ENCODE measurements at regions not wholly inside any gene's neighbourhood (a gene's known extent, or its start where the extent isn't known, plus 50 kb on each side); places are given as distances from the start of the nearest gene placed in this dataset.

DNA sequence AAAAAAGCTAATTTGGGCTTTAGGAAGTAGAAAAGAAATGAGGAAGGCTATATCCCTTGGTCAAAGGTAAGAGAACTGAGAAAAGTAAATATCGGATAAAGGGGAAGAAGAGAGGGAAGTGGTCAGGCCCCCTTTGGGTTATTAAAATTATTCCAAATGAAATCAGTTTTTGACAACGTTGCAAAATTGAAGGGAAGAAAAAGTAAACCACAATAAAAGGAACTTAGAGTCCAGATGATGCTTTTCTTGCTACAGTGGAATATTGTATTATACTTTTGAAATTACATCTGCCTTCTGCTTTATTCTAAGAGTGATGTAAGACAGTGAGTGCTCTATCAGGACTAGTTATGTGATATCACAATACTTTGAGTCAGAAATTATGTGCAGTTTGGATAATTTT, 59.4 kb upstream of the RBPJ start:
- no peaks in the 10 kb centered on the region for H3K4me1 ChIP-seq (ENCODE audit: control insufficient read depth, insufficient read depth, low read length, poor library complexity, severe bottlenecking)
- H3K4me3 ChIP-seq (ENCODE audit: insufficient read depth, low read depth, low read length, poor library complexity, severe bottlenecking): no peak overlapping the region
- no peaks in the 10 kb centered on the region for H3K36me3 ChIP-seq (ENCODE audit: control insufficient read depth, insufficient read depth, low read length)
- no peaks in the 10 kb centered on the region for H3K9me3 ChIP-seq (ENCODE audit: control insufficient read depth, low read length)
- no peaks in the 10 kb centered on the region for H3K27me3 ChIP-seq (replicated peaks; ENCODE audit: control insufficient read depth, insufficient read depth, low read length, poor library complexity, severe bottlenecking)
- no peak for DNase-seq
- no peak overlapping the region for H3K27ac ChIP-seq (ENCODE audit: insufficient read depth, low read length, poor library complexity, severe bottlenecking)

DNA sequence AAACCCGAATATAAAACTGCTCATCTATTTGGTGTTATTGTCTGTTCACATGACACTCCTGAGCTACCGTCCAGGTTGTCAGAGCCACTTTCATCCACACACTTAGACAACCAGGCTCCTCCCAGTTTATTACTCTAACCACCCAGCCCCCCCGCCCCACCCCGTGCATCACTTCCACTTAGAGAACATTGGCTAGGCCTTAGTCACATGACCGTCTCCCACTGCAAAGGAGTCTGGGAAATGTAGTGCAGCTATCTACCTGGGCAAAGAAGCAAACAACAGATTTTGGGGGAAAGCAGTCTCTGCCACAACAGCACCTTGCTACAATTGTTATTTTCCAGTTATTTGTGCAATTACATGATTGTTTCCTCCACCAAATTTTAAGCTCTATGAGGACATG, 57.6 kb upstream of the RBPJ start:
- DNase-seq: no peak
- H3K36me3 ChIP-seq (ENCODE audit: control insufficient read depth, insufficient read depth, low read length): no peaks in the 10 kb centered on the region
- H3K27ac ChIP-seq (ENCODE audit: insufficient read depth, low read length, poor library complexity, severe bottlenecking): no peak overlapping the region
- no peak overlapping the region for H3K4me3 ChIP-seq (ENCODE audit: insufficient read depth, low read depth, low read length, poor library complexity, severe bottlenecking)
- H3K9me3 ChIP-seq (ENCODE audit: control insufficient read depth, low read length): no peaks in the 10 kb centered on the region
- H3K27me3 ChIP-seq (replicated peaks; ENCODE audit: control insufficient read depth, insufficient read depth, low read length, poor library complexity, severe bottlenecking): no peaks in the 10 kb centered on the region
- H3K4me1 ChIP-seq (ENCODE audit: control insufficient read depth, insufficient read depth, low read length, poor library complexity, severe bottlenecking): no peaks in the 10 kb centered on the region

DNA sequence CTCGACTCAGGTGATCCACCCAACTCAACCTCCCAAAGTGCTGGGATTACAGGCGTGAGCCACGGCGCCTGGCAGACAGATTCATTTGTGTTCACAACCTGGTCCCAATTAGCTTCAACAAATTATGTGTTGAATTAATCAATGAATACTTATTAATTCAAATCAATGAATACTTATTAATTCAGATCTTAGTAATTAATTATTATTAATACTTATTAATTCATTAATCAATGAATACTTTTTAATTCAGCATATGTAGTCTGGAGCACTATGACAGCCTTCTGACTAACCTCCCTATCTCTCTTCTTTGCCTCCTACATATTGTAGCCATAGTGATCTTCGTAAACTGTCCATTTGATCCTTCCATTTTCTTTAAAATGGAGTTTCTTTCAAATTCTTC, 56.7 kb upstream of the RBPJ start:
- no peaks in the 10 kb centered on the region for H3K36me3 ChIP-seq (ENCODE audit: control insufficient read depth, insufficient read depth, low read length)
- no peaks in the 10 kb centered on the region for H3K9me3 ChIP-seq (ENCODE audit: control insufficient read depth, low read length)
- no peak overlapping the region for H3K4me3 ChIP-seq (ENCODE audit: insufficient read depth, low read depth, low read length, poor library complexity, severe bottlenecking)
- H3K4me1 ChIP-seq (ENCODE audit: control insufficient read depth, insufficient read depth, low read length, poor library complexity, severe bottlenecking): no peaks in the 10 kb centered on the region
- no peaks in the 10 kb centered on the region for H3K27me3 ChIP-seq (replicated peaks; ENCODE audit: control insufficient read depth, insufficient read depth, low read length, poor library complexity, severe bottlenecking)
- DNase-seq: no peak
- no peak overlapping the region for H3K27ac ChIP-seq (ENCODE audit: insufficient read depth, low read length, poor library complexity, severe bottlenecking)

DNA sequence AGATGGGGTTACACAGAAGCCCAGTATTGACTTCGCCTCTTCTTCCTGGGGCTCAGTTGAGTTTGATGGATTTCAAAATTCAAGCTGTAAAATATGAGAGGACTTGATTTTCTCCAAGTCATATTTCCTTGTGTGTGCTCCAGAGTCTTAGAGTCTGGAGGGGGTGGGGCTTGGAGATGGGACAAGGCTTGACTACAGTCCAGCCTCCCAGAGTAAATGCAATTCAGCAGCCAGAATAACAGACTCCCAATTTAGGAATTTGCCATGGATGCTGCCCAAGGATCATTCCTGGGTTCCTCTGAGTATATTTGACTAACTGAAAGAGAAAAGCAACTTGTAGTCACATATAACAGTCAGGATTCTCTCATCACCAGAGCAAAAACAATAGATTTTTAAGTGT, 53.7 kb upstream of the RBPJ start:
- H3K27ac ChIP-seq (ENCODE audit: insufficient read depth, low read length, poor library complexity, severe bottlenecking): no peak overlapping the region
- DNase-seq: no peak
- no peaks in the 10 kb centered on the region for H3K27me3 ChIP-seq (replicated peaks; ENCODE audit: control insufficient read depth, insufficient read depth, low read length, poor library complexity, severe bottlenecking)
- H3K36me3 ChIP-seq (ENCODE audit: control insufficient read depth, insufficient read depth, low read length): no peaks in the 10 kb centered on the region
- no peaks in the 10 kb centered on the region for H3K9me3 ChIP-seq (ENCODE audit: control insufficient read depth, low read length)
- H3K4me3 ChIP-seq (ENCODE audit: insufficient read depth, low read depth, low read length, poor library complexity, severe bottlenecking): no peak overlapping the region
- H3K4me1 ChIP-seq (ENCODE audit: control insufficient read depth, insufficient read depth, low read length, poor library complexity, severe bottlenecking): no peaks in the 10 kb centered on the region

DNA sequence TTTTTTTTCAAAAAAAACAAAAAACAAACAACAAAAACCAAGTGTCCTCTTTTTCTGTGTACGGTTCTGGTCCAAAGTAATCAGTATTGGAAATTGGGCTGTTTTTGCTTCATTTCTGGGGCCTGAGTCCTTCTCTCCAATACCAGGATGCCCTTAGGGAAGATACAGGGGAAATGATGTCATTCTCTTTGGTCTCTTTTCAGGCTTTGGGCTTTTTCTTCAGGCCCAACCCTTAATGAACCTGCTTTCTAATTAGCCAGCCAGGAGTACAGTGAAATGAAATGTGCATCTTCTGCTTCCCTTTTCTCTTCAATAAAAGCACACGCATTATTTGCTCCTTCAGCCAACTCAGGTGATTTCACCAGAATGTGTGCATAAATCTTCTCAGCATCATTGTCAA, 52.6 kb upstream of the RBPJ start:
- Histone ChIP-seq H3K36me3 (ENCODE audit: control insufficient read depth, insufficient read depth, low read length) (no peaks in the 10 kb centered on the region), H3K27ac (ENCODE audit: insufficient read depth, low read length, poor library complexity, severe bottlenecking) (no peak overlapping the region), H3K27me3 (replicated peaks; ENCODE audit: control insufficient read depth, insufficient read depth, low read length, poor library complexity, severe bottlenecking) (no peaks in the 10 kb centered on the region), H3K9me3 (ENCODE audit: control insufficient read depth, low read length) (no peaks in the 10 kb centered on the region), H3K4me3 (ENCODE audit: insufficient read depth, low read depth, low read length, poor library complexity, severe bottlenecking) (no peak overlapping the region), H3K4me1 (ENCODE audit: control insufficient read depth, insufficient read depth, low read length, poor library complexity, severe bottlenecking) (no peaks in the 10 kb centered on the region)
- no peak for DNase-seq

DNA sequence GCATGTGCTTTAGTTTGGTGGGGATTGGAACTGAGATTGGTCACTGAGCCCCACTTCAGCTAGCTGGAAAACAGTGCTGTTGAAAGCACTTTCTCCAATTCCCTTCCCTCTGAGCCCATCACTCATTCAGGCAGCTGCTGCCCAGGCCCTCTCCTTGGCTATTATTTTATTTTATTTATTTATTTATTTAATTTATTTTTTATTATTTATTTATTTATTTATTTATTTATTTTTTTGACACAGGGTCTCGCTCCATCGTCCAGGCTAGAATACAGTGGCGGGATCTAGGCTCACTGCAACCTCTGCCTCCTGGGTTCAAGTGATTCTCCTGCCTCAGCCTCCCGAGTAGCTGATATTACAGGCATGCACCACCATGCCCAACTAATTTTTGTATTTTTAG, 51.8 kb upstream of the RBPJ start:
- no peak overlapping the region for H3K27ac ChIP-seq (ENCODE audit: insufficient read depth, low read length, poor library complexity, severe bottlenecking)
- no peak overlapping the region for H3K4me3 ChIP-seq (ENCODE audit: insufficient read depth, low read depth, low read length, poor library complexity, severe bottlenecking)
- DNase-seq: no peak

More for the DNA sequence above, 51.8 kb upstream of the RBPJ start:
- H3K9me3 ChIP-seq (ENCODE audit: control insufficient read depth, low read length): no peaks in the 10 kb centered on the region
- no peaks in the 10 kb centered on the region for H3K27me3 ChIP-seq (replicated peaks; ENCODE audit: control insufficient read depth, insufficient read depth, low read length, poor library complexity, severe bottlenecking)
- no peaks in the 10 kb centered on the region for H3K36me3 ChIP-seq (ENCODE audit: control insufficient read depth, insufficient read depth, low read length)
- H3K4me1 ChIP-seq (ENCODE audit: control insufficient read depth, insufficient read depth, low read length, poor library complexity, severe bottlenecking): no peaks in the 10 kb centered on the region

Data from effector memory CD4-positive, alpha-beta T cell (primary cell).